ENCODE measurements at regions not wholly inside any gene's neighbourhood (a gene's known extent, or its start where the extent isn't known, plus 50 kb on each side); places are given as distances from the start of the nearest gene placed in this dataset.

GRCh38 chr7:43039346-43039745, 73.1 kb upstream of the HECW1 start:
- TF ChIP-seq CTCF (conservative IDR thresholded peaks at IDR 0.05 in 1 of 2, IDR thresholded peaks at IDR 0.05 in 1 of 2; ENCODE audit: extremely low read depth in 1 of 2, insufficient read depth in 1 of 2, low read depth in 1 of 2, low read length in 2 of 2) (no peak), EZH2 (IDR thresholded peaks at IDR 0.05; ENCODE audit: borderline replicate concordance, low read length) (no peak)

Data from mammary epithelial cell (primary cell).